ENCODE measurements at regions not wholly inside any gene's neighbourhood (a gene's known extent, or its start where the extent isn't known, plus 50 kb on each side); places are given as distances from the start of the nearest gene placed in this dataset.

GRCh38 chr18:34643989-34644388 is 66.1 kb upstream of the DTNA start:
- peak; percentile 28 for DNase-seq

DNA sequence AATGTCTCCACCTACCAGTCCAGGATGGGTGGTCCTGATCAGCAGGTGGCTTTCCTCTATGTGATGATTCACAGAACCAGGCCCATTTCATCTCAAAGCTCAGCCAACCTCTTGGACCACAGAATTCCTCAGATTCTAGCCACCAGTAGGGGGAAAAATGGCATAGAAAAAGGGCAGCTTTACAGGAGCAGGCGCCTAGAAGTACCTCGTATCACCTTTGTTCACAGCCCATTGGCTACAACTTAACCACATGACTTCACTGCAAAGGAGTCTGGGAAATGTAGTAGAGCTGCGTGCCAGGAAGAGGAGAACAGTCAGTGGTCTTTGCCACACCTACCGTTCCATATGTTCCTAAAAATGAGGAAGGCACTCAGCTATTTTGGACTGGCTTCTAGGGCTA is 62.8 kb upstream of the DTNA start:
- DNase-seq = no peak

DNA sequence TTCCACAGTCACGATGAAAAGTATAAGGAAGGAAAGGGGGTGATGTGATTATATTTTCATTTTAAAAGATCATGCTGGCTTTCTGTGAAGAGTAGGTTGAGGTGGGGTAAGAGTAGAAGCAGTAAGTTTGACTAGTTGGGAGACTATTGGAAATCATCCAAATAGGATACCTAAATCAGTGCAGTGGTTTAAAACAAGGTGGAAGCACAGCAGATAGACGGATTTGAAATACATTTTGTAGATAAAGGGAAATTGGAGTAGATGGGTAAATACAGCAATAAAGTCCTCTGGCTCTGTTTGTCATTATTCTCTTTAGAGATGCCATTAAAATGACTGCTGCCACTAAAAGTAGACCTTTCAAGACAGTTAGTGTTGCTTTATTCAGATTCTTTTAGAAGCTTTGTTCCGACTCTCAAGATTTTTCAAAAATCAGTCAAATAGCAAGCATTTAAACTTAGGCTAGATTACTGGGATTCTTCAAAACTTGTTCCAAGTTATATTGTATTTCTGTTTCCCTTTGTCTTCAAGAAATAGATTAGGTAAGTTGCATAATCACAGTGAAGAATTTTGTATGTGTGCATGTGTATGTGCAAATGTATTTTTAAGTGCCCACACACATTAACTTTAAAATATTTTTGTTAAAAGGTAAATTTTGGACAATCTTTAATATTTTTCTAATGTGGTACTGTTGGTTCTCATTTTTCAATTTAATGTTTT is 61.7 kb upstream of the DTNA start:
- no peak for DNase-seq

- DNase-seq = no peak
These were observed 61.0 kb upstream of the DTNA start for GRCh38 chr18:34649080-34649479.

DNA sequence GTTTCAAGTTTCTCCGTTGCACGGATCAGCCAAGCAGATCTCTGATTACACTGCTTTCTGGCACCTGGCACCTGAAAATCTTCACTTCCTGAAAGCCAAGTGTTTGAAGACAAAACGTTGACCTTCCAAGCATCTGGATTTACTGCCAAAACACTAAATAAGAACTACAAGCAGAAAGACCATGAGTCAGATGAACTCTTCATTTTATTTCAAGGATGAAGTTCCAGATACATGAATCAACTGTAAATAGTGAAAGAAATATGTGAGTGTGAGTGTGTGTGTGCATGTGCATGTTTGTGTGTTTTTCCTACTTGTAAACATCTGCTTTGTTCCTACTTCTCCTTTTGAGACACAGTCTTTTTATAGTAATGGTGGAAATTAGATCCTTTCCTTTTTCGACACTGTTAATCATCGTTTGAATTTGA is 60.0 kb upstream of the DTNA start:
- peak; percentile 45 for DNase-seq

GRCh38 chr18:34651586-34652369 is 58.3 kb upstream of the DTNA start:
- no peak for DNase-seq

DNA sequence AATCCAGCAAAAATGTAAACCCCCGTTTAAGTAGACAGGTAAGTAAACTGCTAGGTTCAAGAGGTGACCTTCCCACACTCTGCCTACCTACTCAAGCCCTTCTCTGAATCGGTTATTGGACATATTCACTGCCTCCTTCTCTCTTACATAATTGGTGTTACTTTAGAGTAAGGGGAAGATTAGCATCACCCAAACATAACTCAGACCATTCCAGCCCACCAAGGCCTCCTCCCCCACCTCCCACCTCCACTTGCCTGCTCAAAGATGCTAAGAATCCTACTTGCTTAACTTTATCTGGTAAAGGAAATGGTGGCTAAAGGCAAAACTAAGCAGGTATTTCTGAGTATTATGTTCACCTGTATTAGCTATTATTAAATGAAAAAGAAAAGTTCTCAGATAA is 55.0 kb upstream of the DTNA start:
- no peak for DNase-seq

- DNase-seq = no peak
These were observed 52.1 kb upstream of the DTNA start for GRCh38 chr18:34657860-34658500.

GRCh38 chr18:34659579-34660517 is 50.2 kb upstream of the DTNA start:
- DNase-seq = peak; percentile 96

Data from fibroblast of skin of back (primary cell).